Ovary (tissue), 3 donors: ENCODE measurements at regions not wholly inside any gene's neighbourhood (a gene's known extent, or its start where the extent isn't known, plus 50 kb on each side); places are given as distances from the start of the nearest gene placed in this dataset.

Experiments
- EP300 ChIP-seq: sonication (generic); formaldehyde crosslinking; IDR thresholded peaks from one replicate; pipeline ENCODE4 v1.6.1; 2017; ENCODE audit warnings: antibody characterized with exemption
- TF ChIP-seq, protein P1 (sequence below), 3 donors: fragments of 450-650 bp in 2 of 3; fragments of 200-600 bp in 1 of 3; IDR thresholded peaks; one replicate each; pipeline versions ENCODE4 v1.5.1 to v1.8.0; 2016 to 2022; ENCODE audit warnings: antibody characterized with exemption in 3 of 3, mild to moderate bottlenecking in 1 of 3
- donor health status: DM: no; HTN: no; CAD: no.

- TF ChIP-seq, protein P1, sequence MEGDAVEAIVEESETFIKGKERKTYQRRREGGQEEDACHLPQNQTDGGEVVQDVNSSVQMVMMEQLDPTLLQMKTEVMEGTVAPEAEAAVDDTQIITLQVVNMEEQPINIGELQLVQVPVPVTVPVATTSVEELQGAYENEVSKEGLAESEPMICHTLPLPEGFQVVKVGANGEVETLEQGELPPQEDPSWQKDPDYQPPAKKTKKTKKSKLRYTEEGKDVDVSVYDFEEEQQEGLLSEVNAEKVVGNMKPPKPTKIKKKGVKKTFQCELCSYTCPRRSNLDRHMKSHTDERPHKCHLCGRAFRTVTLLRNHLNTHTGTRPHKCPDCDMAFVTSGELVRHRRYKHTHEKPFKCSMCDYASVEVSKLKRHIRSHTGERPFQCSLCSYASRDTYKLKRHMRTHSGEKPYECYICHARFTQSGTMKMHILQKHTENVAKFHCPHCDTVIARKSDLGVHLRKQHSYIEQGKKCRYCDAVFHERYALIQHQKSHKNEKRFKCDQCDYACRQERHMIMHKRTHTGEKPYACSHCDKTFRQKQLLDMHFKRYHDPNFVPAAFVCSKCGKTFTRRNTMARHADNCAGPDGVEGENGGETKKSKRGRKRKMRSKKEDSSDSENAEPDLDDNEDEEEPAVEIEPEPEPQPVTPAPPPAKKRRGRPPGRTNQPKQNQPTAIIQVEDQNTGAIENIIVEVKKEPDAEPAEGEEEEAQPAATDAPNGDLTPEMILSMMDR (IDR thresholded peaks at IDR 0.05): no peak
- no peak for TF ChIP-seq EP300
Measured at GRCh38 chr1:224503161-224504118, 68.8 kb upstream of the WDR26 start.
